ENCODE measurements at regions not wholly inside any gene's neighbourhood (a gene's known extent, or its start where the extent isn't known, plus 50 kb on each side); places are given as distances from the start of the nearest gene placed in this dataset.

DNA sequence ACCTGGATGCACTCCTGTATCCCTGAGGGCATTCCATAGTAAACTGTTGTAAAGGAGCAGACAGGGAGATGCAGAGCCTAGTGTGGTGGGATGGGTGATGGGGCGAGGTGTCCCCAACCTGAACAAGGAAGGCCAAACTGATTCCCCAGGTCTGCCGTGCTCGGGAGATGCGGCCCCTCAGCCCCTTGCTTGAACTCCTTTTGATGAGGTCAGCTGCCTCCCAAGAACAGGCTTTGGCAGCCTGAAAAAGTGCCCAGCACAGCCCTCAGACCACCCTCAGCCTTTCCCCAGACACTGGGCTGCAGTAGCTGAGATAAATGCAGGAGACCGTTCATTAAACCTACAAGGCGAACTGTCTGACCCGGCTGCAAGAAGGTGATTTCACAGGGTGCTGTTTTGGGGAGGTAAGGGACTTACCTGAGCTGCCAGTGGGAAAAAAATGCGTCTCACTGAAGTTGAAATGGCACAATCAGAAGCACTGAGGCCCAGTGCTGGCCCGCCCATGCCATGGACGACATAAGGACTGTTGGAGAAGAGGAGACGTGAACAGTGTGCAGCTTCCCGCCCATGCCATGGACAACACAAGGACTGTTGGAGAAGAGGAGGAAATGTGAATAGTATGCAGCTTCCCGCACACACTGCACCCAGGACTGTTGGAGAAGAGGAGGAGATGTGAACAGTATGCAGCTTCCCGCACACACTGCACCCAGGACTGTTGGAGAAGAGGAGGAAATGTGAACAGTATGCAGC, 148.4 kb upstream of the FAM20C start:
- no peak for DNase-seq (ENCODE audit: low read depth)
- in situ Hi-C loops (cut with HindIII; ENCODE audit: low sequenced_read_pairs) = no loop called here
- no peak for TF ChIP-seq CTCF (IDR thresholded peaks at IDR 0.05; ENCODE audit: low read depth, low read length, missing control alignments)
- no peak overlapping the region for H3K4me3 ChIP-seq (ENCODE audit: low read depth, low read length)

- no peak for TF ChIP-seq CTCF (IDR thresholded peaks at IDR 0.05; ENCODE audit: low read depth, low read length, missing control alignments)
- no peak for DNase-seq (ENCODE audit: low read depth)
- in situ Hi-C loops (cut with HindIII; ENCODE audit: low sequenced_read_pairs) = no loop called here
- H3K4me3 ChIP-seq (ENCODE audit: low read depth, low read length) = no peak overlapping the region
These were observed 147.9 kb upstream of the FAM20C start for GRCh38 chr7:44541-44896.

- no peak overlapping the region for H3K4me3 ChIP-seq (ENCODE audit: low read depth, low read length)
- TF ChIP-seq CTCF (IDR thresholded peaks at IDR 0.05; ENCODE audit: low read depth, low read length, missing control alignments) = no peak
- DNase-seq (ENCODE audit: low read depth) = no peak
- in situ Hi-C loops (cut with HindIII; ENCODE audit: low sequenced_read_pairs) = no loop called here
These were observed 147.0 kb upstream of the FAM20C start for GRCh38 chr7:45106-46090.

DNA sequence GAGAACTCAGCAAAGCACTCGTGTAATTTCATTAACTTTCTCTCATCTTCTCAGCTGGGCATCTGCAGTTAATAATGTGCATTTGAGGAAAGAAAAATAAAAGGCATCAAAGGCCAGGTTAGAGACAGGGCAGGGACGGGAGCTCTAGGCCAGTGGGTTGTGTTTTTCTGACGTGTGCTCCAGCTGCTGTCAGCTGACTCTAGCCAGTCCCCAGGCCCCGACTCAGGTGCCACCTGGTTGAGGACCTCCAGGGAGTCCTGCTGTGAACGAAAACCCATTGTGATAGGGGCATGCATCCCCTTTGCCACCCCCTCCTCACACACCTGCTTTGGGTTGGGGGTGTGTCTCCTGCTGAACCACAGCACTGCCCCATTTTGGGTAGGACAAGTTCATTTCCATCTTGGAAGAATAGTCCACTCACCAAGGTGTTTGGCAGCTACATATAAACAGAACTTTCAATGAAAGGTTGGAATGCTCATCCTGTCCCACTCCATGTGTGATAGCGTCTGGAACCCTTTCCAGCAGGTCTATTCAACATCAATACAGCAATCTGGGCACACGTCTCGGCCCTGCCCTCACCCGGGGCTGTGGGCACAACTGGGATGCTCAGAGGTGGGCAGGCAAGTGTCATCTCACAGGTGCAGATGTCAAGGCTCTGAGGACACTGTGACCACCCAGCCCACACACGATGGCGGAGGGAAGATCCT, 146.1 kb upstream of the FAM20C start:
- DNase-seq (ENCODE audit: low read depth) = no peak

GRCh38 chr7:46830-47140, 145.6 kb upstream of the FAM20C start:
- TF ChIP-seq CTCF (IDR thresholded peaks at IDR 0.05; ENCODE audit: low read depth, low read length, missing control alignments) = no peak
- no peak for DNase-seq (ENCODE audit: low read depth)
- in situ Hi-C loops (cut with HindIII; ENCODE audit: low sequenced_read_pairs) = no loop called here
- H3K4me3 ChIP-seq (ENCODE audit: low read depth, low read length) = no peak overlapping the region

More for the DNA sequence above, 146.1 kb upstream of the FAM20C start:
- in situ Hi-C loops (cut with HindIII; ENCODE audit: low sequenced_read_pairs) = no loop called here
- no peak for TF ChIP-seq CTCF (IDR thresholded peaks at IDR 0.05; ENCODE audit: low read depth, low read length, missing control alignments)
- no peak overlapping the region for H3K4me3 ChIP-seq (ENCODE audit: low read depth, low read length)

- no peak for TF ChIP-seq CTCF (IDR thresholded peaks at IDR 0.05; ENCODE audit: low read depth, low read length, missing control alignments)
- no peak for DNase-seq (ENCODE audit: low read depth)
- no peak overlapping the region for H3K4me3 ChIP-seq (ENCODE audit: low read depth, low read length)
- in situ Hi-C loops (cut with HindIII; ENCODE audit: low sequenced_read_pairs) = no loop called here
These were observed 140.8 kb upstream of the FAM20C start for GRCh38 chr7:51456-52068.
